HepG2 (cell line): ENCODE measurements at regions not wholly inside any gene's neighbourhood (a gene's known extent, or its start where the extent isn't known, plus 50 kb on each side); places are given as distances from the start of the nearest gene placed in this dataset.
A peak's percentile ranks its signal among the peaks of the same experiment; 100 is the strongest.

Source experiments
- ATM ChIP-seq: fragments of 450-650 bp; IDR thresholded peaks from 2 replicates; pipeline ENCODE4 v1.7.1; 2017; ENCODE audit warnings: mild to moderate bottlenecking, borderline replicate concordance
- HES4 ChIP-seq: sonication (generic); formaldehyde crosslinking; IDR thresholded peaks from 2 replicates; pipeline ENCODE4 v1.9.0; 2021; ENCODE audit warnings: mild to moderate bottlenecking, missing genetic modification reagents, borderline replicate concordance
- KDM1A ChIP-seq: IDR thresholded peaks from 2 replicates; pipeline ENCODE4 v1.6.1; 2016; ENCODE audit warnings: missing compliant biosample characterization
- KDM5A ChIP-seq: fragments of 200-600 bp; sonication (generic); IDR thresholded peaks from 2 replicates; pipeline ENCODE4 v1.7.0; 2018; ENCODE audit warnings: antibody characterized with exemption, mild to moderate bottlenecking, low read length, borderline replicate concordance
- MBD4 ChIP-seq: IDR thresholded peaks from 2 replicates; pipeline ENCODE4 v1.6.1; 2012; ENCODE audit warnings: low read length, inconsistent platforms, borderline replicate concordance
- NFYC ChIP-seq: IDR thresholded peaks from 2 replicates; pipeline ENCODE4 v1.6.1; 2016; ENCODE audit warnings: missing genetic modification reagents, missing compliant biosample characterization
- PHF21A ChIP-seq: sonication (generic); formaldehyde crosslinking; IDR thresholded peaks from 2 replicates; pipeline ENCODE4 v1.5.0; 2020; ENCODE audit warnings: mild to moderate bottlenecking, missing genetic modification reagents
- POGZ ChIP-seq: sonication (generic); formaldehyde crosslinking; IDR thresholded peaks from 2 replicates; pipeline ENCODE4 v1.4.0; 2020; ENCODE audit warnings: mild to moderate bottlenecking, missing genetic modification reagents
- ZBTB38 ChIP-seq: sonication (generic); formaldehyde crosslinking; IDR thresholded peaks from 2 replicates; pipeline ENCODE4 v1.5.1; 2020; ENCODE audit warnings: mild to moderate bottlenecking, missing genetic modification reagents
- ZNF317 ChIP-seq: sonication (generic); formaldehyde crosslinking; IDR thresholded peaks from 2 replicates; pipeline ENCODE4 v1.5.0; 2020; ENCODE audit warnings: mild to moderate bottlenecking, missing genetic modification reagents
- ZNF33B ChIP-seq: sonication (generic); formaldehyde crosslinking; IDR thresholded peaks from 2 replicates; pipeline ENCODE4 v1.5.1; 2020; ENCODE audit warnings: mild to moderate bottlenecking, missing genetic modification reagents
- ZNF350 ChIP-seq: sonication (generic); formaldehyde crosslinking; IDR thresholded peaks from 2 replicates; pipeline ENCODE4 v1.4.0; 2020; ENCODE audit warnings: mild to moderate bottlenecking, low read depth, missing genetic modification reagents, borderline replicate concordance
- ZNF501 ChIP-seq: sonication (generic); formaldehyde crosslinking; IDR thresholded peaks from 2 replicates; pipeline ENCODE4 v1.5.1; 2020; ENCODE audit warnings: mild to moderate bottlenecking, moderate library complexity, missing genetic modification reagents
- ZNF879 ChIP-seq: sonication (generic); formaldehyde crosslinking; IDR thresholded peaks from 2 replicates; pipeline ENCODE4 v1.8.1; 2023; ENCODE audit warnings: missing genetic modification reagents
- TF ChIP-seq, protein P1 (sequence below): sonication (generic); IDR thresholded peaks from 2 replicates; pipeline ENCODE4 v1.6.1; 2016; ENCODE audit warnings: low read depth, borderline replicate concordance
- TF ChIP-seq, protein P2 (sequence below): sonication (generic); formaldehyde crosslinking; IDR thresholded peaks from 2 replicates; pipeline ENCODE4 v1.5.1; 2020; ENCODE audit warnings: mild to moderate bottlenecking, missing genetic modification reagents, moderate library complexity
- TF ChIP-seq, protein P3 (sequence below): sonication (generic); formaldehyde crosslinking; IDR thresholded peaks from 2 replicates; pipeline ENCODE4 v1.4.0; 2020; ENCODE audit warnings: missing genetic modification reagents, mild to moderate bottlenecking, borderline replicate concordance
- TF ChIP-seq, protein P4 (sequence below): IDR thresholded peaks from 2 replicates; pipeline ENCODE4 v1.6.1; 2016; ENCODE audit warnings: mild to moderate bottlenecking
- TF ChIP-seq, protein P5 (sequence below): sonication (generic); formaldehyde crosslinking; IDR thresholded peaks from 2 replicates; pipeline ENCODE4 v1.5.1; 2020; ENCODE audit warnings: mild to moderate bottlenecking, missing genetic modification reagents, moderate library complexity

DNA sequence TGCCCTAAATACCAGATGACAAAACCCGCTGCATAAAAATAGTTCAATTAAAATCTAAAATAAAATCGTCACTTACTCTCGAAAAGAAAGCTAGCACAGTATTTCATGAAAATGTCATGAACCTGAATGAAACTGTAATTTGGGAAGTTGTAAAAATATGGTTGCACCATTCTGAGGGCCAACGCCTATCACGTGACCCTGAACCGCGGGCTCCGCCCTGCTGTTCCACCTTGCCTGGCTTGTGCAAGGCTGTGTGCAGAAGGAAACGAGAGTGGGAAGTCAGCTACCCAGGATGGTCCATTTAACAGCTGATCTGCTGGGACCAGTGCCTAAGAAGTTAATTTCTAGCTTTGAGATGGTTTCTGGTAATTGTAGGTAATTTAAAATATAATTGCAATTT, 91.7 kb upstream of the BMP4 start (continued):
- TF ChIP-seq HES4 (CRISPR knock-in tag) (0 out of 2 replicates have a peak, but pooled peaks have one; percentile 13), PHF21A (CRISPR knock-in tag) (no peak), ZNF350 (CRISPR knock-in tag) (0 out of 2 replicates have a peak, but pooled peaks have one; percentile 13), ZNF879 (CRISPR knock-in tag) (no peak), MBD4 (0 out of 2 replicates have a peak, but pooled peaks have one; percentile 32), ZBTB38 (CRISPR knock-in tag) (0 out of 2 replicates have a peak, but pooled peaks have one; percentile 52), NFYC (CRISPR knock-in tag) (no peak), POGZ (peak; percentile 59; the same call in 1 of the 2 replicates), ZNF317 (CRISPR knock-in tag) (0 out of 2 replicates have a peak, but pooled peaks have one; percentile 4), ZNF501 (0 out of 2 replicates have a peak, but pooled peaks have one; percentile 40), ZNF33B (CRISPR knock-in tag) (0 out of 2 replicates have a peak, but pooled peaks have one; percentile 18), KDM5A (0 out of 2 replicates have a peak, but pooled peaks have one; percentile 17), ATM (no peak), KDM1A (CRISPR knock-in tag) (0 out of 2 replicates have a peak, but pooled peaks have one; percentile 8)
- TF ChIP-seq, protein P1, sequence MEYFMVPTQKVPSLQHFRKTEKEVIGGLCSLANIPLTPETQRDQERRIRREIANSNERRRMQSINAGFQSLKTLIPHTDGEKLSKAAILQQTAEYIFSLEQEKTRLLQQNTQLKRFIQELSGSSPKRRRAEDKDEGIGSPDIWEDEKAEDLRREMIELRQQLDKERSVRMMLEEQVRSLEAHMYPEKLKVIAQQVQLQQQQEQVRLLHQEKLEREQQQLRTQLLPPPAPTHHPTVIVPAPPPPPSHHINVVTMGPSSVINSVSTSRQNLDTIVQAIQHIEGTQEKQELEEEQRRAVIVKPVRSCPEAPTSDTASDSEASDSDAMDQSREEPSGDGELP, result peak; percentile 25; the same call in 1 of the 2 replicates
- TF ChIP-seq, protein P2, sequence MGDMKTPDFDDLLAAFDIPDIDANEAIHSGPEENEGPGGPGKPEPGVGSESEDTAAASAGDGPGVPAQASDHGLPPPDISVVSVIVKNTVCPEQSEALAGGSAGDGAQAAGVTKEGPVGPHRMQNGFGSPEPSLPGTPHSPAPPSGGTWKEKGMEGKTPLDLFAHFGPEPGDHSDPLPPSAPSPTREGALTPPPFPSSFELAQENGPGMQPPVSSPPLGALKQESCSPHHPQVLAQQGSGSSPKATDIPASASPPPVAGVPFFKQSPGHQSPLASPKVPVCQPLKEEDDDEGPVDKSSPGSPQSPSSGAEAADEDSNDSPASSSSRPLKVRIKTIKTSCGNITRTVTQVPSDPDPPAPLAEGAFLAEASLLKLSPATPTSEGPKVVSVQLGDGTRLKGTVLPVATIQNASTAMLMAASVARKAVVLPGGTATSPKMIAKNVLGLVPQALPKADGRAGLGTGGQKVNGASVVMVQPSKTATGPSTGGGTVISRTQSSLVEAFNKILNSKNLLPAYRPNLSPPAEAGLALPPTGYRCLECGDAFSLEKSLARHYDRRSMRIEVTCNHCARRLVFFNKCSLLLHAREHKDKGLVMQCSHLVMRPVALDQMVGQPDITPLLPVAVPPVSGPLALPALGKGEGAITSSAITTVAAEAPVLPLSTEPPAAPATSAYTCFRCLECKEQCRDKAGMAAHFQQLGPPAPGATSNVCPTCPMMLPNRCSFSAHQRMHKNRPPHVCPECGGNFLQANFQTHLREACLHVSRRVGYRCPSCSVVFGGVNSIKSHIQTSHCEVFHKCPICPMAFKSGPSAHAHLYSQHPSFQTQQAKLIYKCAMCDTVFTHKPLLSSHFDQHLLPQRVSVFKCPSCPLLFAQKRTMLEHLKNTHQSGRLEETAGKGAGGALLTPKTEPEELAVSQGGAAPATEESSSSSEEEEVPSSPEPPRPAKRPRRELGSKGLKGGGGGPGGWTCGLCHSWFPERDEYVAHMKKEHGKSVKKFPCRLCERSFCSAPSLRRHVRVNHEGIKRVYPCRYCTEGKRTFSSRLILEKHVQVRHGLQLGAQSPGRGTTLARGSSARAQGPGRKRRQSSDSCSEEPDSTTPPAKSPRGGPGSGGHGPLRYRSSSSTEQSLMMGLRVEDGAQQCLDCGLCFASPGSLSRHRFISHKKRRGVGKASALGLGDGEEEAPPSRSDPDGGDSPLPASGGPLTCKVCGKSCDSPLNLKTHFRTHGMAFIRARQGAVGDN (CRISPR knock-in tag), result peak; percentile 52
- TF ChIP-seq, protein P3, sequence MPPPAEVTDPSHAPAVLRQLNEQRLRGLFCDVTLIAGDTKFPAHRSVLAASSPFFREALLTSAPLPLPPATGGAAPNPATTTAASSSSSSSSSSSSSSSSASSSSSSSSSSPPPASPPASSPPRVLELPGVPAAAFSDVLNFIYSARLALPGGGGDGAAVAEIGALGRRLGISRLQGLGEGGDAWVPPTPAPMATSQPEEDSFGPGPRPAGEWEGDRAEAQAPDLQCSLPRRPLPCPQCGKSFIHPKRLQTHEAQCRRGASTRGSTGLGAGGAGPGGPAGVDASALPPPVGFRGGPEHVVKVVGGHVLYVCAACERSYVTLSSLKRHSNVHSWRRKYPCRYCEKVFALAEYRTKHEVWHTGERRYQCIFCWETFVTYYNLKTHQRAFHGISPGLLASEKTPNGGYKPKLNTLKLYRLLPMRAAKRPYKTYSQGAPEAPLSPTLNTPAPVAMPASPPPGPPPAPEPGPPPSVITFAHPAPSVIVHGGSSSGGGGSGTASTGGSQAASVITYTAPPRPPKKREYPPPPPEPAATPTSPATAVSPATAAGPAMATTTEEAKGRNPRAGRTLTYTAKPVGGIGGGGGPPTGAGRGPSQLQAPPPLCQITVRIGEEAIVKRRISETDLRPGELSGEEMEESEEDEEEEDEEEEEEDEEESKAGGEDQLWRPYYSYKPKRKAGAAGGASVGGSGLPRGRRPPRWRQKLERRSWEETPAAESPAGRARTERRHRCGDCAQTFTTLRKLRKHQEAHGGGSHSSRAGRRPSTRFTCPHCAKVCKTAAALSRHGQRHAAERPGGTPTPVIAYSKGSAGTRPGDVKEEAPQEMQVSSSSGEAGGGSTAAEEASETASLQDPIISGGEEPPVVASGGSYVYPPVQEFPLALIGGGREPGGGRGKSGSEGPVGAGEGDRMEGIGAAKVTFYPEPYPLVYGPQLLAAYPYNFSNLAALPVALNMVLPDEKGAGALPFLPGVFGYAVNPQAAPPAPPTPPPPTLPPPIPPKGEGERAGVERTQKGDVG (CRISPR knock-in tag), result peak; percentile 77; the same call in 1 of the 2 replicates
- TF ChIP-seq, protein P4, sequence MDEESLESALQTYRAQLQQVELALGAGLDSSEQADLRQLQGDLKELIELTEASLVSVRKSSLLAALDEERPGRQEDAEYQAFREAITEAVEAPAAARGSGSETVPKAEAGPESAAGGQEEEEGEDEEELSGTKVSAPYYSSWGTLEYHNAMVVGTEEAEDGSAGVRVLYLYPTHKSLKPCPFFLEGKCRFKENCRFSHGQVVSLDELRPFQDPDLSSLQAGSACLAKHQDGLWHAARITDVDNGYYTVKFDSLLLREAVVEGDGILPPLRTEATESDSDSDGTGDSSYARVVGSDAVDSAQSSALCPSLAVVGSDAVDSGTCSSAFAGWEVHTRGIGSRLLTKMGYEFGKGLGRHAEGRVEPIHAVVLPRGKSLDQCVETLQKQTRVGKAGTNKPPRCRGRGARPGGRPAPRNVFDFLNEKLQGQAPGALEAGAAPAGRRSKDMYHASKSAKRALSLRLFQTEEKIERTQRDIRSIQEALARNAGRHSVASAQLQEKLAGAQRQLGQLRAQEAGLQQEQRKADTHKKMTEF (CRISPR knock-in tag), result peak; percentile 9; the same call in 1 of the 2 replicates
- TF ChIP-seq, protein P5, sequence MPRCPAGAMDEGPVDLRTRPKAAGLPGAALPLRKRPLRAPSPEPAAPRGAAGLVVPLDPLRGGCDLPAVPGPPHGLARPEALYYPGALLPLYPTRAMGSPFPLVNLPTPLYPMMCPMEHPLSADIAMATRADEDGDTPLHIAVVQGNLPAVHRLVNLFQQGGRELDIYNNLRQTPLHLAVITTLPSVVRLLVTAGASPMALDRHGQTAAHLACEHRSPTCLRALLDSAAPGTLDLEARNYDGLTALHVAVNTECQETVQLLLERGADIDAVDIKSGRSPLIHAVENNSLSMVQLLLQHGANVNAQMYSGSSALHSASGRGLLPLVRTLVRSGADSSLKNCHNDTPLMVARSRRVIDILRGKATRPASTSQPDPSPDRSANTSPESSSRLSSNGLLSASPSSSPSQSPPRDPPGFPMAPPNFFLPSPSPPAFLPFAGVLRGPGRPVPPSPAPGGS (CRISPR knock-in tag), result 0 out of 2 replicates have a peak, but pooled peaks have one; percentile 12
